Uterus (tissue), 3 donors: ENCODE measurements at regions not wholly inside any gene's neighbourhood (a gene's known extent, or its start where the extent isn't known, plus 50 kb on each side); places are given as distances from the start of the nearest gene placed in this dataset.
A peak's percentile ranks its signal among the peaks of the same experiment; 100 is the strongest.

Experiments
- DNase-seq, 2 donors: peaks; one replicate each; pipeline ENCODE4 v3.0.0-alpha.2; 2019 to 2020
- H3K27ac ChIP-seq, 2 donors: fragments of 200-600 bp; sonication (generic); 1 replicate in 1 of 2; 2 replicates in 1 of 2; pipeline ENCODE4 v1.5.1; 2016 to 2018
- H3K27me3 ChIP-seq, 2 donors: fragments of 200-600 bp; sonication (generic); one replicate each; pipeline ENCODE4 v1.5.1; 2018 to 2019; ENCODE audit warnings: control low read depth in 1 of 2
- H3K36me3 ChIP-seq, 2 donors: fragments of 200-600 bp; sonication (generic); one replicate each; pipeline ENCODE4 v1.5.1; 2019; ENCODE audit warnings: control low read depth in 1 of 2
- H3K4me1 ChIP-seq, 2 donors: fragments of 200-600 bp; sonication (generic); one replicate each; pipeline ENCODE4 v1.5.1; 2018 to 2019; ENCODE audit warnings: control low read depth in 1 of 2
- H3K4me3 ChIP-seq, 2 donors: fragments of 200-600 bp; sonication (generic); 1 replicate in 1 of 2; 2 replicates in 1 of 2; pipeline ENCODE4 v1.5.1; 2018 to 2019; ENCODE audit warnings: mild to moderate bottlenecking in 1 of 2
- H3K9me3 ChIP-seq, 2 donors: fragments of 200-600 bp; sonication (generic); one replicate each; pipeline ENCODE4 v1.5.1; 2019; ENCODE audit warnings: control low read depth in 1 of 2
- POLR2A ChIP-seq, 2 donors: fragments of 450-650 bp; IDR thresholded peaks; one replicate each; pipeline ENCODE4 v1.6.1; 2016; ENCODE audit warnings: antibody characterized with exemption in 2 of 2, mild to moderate bottlenecking in 1 of 2, moderate library complexity in 1 of 2
- intact Hi-C: fragments of 100-400 bp; cut with DNase I; formaldehyde crosslinking; loops from one replicate; pipeline ENCODE4 v1.15.1; 2023; ENCODE audit warnings: low total_unique reads
- TF ChIP-seq, protein P1 (sequence below), 4 experiments: fragments of 200-600 bp in 2 of 4; fragments of 450-650 bp in 2 of 4; sonication (generic) in 2 of 4; IDR thresholded peaks; one replicate each; pipeline ENCODE4 v1.5.1; 2016 to 2019; ENCODE audit warnings: antibody characterized with exemption in 4 of 4, mild to moderate bottlenecking in 2 of 4, moderate library complexity in 1 of 4
- donor health status: DM: yes; HTN: yes; CAD: no.

GRCh38 chr6:4614637-4615036 lies 161.6 kb upstream of the CDYL start:
- H3K27me3 ChIP-seq = no peaks in the 10 kb centered on the region
- H3K4me1 ChIP-seq = peaks cover 0 to 15% of the 10 kb centered on the region in 2 donors
- H3K27ac ChIP-seq = no peak overlapping the region
- TF ChIP-seq, protein P1, sequence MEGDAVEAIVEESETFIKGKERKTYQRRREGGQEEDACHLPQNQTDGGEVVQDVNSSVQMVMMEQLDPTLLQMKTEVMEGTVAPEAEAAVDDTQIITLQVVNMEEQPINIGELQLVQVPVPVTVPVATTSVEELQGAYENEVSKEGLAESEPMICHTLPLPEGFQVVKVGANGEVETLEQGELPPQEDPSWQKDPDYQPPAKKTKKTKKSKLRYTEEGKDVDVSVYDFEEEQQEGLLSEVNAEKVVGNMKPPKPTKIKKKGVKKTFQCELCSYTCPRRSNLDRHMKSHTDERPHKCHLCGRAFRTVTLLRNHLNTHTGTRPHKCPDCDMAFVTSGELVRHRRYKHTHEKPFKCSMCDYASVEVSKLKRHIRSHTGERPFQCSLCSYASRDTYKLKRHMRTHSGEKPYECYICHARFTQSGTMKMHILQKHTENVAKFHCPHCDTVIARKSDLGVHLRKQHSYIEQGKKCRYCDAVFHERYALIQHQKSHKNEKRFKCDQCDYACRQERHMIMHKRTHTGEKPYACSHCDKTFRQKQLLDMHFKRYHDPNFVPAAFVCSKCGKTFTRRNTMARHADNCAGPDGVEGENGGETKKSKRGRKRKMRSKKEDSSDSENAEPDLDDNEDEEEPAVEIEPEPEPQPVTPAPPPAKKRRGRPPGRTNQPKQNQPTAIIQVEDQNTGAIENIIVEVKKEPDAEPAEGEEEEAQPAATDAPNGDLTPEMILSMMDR (IDR thresholded peaks at IDR 0.05) = no peak
- no peak for TF ChIP-seq POLR2A (IDR thresholded peaks at IDR 0.05)
- H3K4me3 ChIP-seq = no peak overlapping the region
- no peaks in the 10 kb centered on the region for H3K9me3 ChIP-seq
- no peak for DNase-seq
- intact Hi-C loops = no loop called here
- H3K36me3 ChIP-seq = no peaks in the 10 kb centered on the region

DNA sequence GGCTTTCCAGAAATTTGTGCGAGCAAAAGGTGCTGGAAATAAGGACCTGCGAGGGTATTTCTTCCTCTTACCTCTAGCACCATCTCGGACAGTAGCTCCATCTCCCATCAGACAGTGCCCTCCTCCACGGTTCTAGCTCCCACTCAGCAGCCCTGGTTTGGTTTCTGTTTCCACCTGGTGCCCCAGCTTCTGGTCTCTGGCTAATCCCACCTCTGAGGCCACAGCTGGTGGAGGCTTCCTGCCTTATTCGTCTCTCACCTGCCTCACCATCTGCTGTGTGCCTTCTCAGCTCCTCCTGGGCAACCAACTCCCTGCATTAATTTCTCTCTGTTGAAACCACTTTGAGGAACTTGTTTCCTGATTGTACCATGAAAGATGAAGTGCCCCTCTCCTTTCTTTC lies 162.4 kb upstream of the CDYL start:
- no peak for DNase-seq

GRCh38 chr6:4613381-4613780 lies 162.8 kb upstream of the CDYL start:
- TF ChIP-seq POLR2A (IDR thresholded peaks at IDR 0.05) = no peak
- TF ChIP-seq, protein P1 (IDR thresholded peaks at IDR 0.05) = no peak
- no peak for DNase-seq
- intact Hi-C loops = no loop called here
- H3K27ac ChIP-seq = peak overlapping the region; percentile 69 to 85
- peaks cover 0 to 15% of the 10 kb centered on the region in 2 donors for H3K4me1 ChIP-seq
- no peaks in the 10 kb centered on the region for H3K9me3 ChIP-seq
- H3K4me3 ChIP-seq = no peak overlapping the region
- H3K36me3 ChIP-seq = no peaks in the 10 kb centered on the region
- H3K27me3 ChIP-seq = no peaks in the 10 kb centered on the region

More for the DNA sequence above, 162.4 kb upstream of the CDYL start:
- peak overlapping the region; percentile 69 to 85 for H3K27ac ChIP-seq
- no peak overlapping the region for H3K4me3 ChIP-seq
- H3K4me1 ChIP-seq = peaks cover 0 to 15% of the 10 kb centered on the region in 2 donors
- intact Hi-C loops = no loop called here
- H3K9me3 ChIP-seq = no peaks in the 10 kb centered on the region
- no peaks in the 10 kb centered on the region for H3K36me3 ChIP-seq
- TF ChIP-seq, protein P1 (IDR thresholded peaks at IDR 0.05) = no peak
- TF ChIP-seq POLR2A (IDR thresholded peaks at IDR 0.05) = no peak
- H3K27me3 ChIP-seq = no peaks in the 10 kb centered on the region

DNA sequence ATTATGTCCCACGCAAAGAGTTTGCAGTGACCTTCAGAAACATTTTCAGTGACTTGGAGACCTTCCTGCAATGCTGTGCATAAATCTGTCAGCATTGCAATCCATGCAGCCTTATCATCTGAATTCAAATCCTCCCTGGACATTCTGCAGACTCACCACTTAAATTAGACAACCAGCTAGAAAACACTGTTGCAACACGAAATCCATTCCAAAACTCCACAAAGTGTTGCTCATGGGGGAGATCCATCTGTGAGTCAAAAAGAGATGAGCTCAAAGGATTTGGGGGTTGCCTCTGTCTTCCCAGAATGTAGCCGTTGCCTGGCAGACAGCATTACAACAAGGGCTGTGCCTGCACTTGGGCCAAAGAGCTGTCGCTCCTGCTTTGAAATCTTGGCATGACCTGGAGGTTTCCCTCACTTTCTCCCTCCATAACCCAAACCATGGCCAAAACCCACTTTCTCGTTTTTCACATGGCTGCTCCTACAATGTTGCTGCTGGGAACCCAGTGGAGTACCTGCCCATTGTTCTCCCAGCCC lies 163.5 kb upstream of the CDYL start:
- DNase-seq = peak; percentile 78 to 84
- no peaks in the 10 kb centered on the region for H3K27me3 ChIP-seq
- intact Hi-C loops = no loop called here
- peak overlapping the region; percentile 69 to 85 for H3K27ac ChIP-seq
- no peaks in the 10 kb centered on the region for H3K9me3 ChIP-seq
- no peaks in the 10 kb centered on the region for H3K36me3 ChIP-seq
- TF ChIP-seq, protein P1 (IDR thresholded peaks at IDR 0.05) = no peak
- TF ChIP-seq POLR2A (IDR thresholded peaks at IDR 0.05) = no peak
- H3K4me1 ChIP-seq = peaks cover 0 to 15% of the 10 kb centered on the region in 2 donors
- no peak overlapping the region for H3K4me3 ChIP-seq

GRCh38 chr6:4611429-4612129 lies 164.6 kb upstream of the CDYL start:
- Histone ChIP-seq H3K27me3 (no peaks in the 10 kb centered on the region), H3K27ac (peak overlapping the region; percentile 69 to 85), H3K4me3 (no peak overlapping the region), H3K4me1 (peaks cover 0 to 22% of the 10 kb centered on the region in 2 donors), H3K36me3 (no peaks in the 10 kb centered on the region), H3K9me3 (no peaks in the 10 kb centered on the region)
- DNase-seq = peak; percentile 57 to 58
- TF ChIP-seq, protein P1 (IDR thresholded peaks at IDR 0.05) = no peak
- TF ChIP-seq POLR2A (IDR thresholded peaks at IDR 0.05) = no peak
- intact Hi-C loops = no loop called here
